Non-pigmented ciliary epithelial cell (primary cell): ENCODE measurements at regions not wholly inside any gene's neighbourhood (a gene's known extent, or its start where the extent isn't known, plus 50 kb on each side); places are given as distances from the start of the nearest gene placed in this dataset.
"Not testable (repeated sequence)": the region's sequence is repeated elsewhere in the genome, so short reads cannot be mapped to it uniquely, and the experiment has no call there.

Source experiments
- DNase-seq: peaks from one replicate; pipeline ENCODE4 v3.0.0-alpha.2; 2010; ENCODE audit warnings: low read depth

- DNase-seq, result no peak
Measured at GRCh38 chr9:75282047-75282446, 193.7 kb downstream of the OSTF1 start.

GRCh38 chr9:75289332-75289731 lies 201.0 kb downstream of the OSTF1 start:
- DNase-seq, result no peak

DNA sequence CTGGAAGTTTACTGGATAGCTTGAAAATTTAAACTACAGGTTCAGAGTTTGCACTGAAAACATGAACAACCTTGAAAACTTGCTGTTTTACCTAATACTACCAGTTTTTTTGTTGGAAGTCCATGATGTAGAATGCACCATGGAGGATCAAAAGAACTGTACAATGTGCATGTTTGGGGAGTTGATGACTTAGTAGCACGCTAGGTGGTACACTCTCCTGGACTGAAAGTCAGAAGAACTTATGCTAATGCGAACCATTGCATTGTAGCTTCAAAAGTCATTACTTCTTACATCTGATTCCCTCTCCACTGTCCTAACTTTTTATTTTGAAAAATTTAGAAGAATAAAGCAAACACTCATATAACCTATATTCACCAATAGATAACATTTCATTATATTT lies 211.0 kb downstream of the OSTF1 start:
- DNase-seq, result no peak

DNA sequence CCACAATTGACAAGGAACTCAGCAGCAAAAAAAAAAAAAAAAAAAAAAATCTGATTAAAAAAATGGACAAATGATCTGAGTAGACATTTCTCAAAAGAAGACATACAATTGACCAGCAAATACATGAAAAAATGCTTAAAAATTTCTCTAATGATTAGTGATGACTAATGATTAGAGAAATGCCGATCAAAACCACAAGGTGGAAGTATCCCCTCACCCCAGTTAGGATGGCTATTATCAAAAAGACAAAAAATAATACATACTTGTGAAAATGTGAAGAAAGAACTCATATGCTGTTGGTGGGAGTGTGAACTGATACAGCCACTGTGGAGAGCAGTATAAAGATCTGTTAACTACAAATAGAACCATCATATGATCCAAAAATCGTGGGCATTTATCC lies 245.3 kb downstream of the OSTF1 start:
- no peak for DNase-seq

- DNase-seq, result no peak
Measured at GRCh38 chr9:75358846-75359245, 270.5 kb downstream of the OSTF1 start.

DNA sequence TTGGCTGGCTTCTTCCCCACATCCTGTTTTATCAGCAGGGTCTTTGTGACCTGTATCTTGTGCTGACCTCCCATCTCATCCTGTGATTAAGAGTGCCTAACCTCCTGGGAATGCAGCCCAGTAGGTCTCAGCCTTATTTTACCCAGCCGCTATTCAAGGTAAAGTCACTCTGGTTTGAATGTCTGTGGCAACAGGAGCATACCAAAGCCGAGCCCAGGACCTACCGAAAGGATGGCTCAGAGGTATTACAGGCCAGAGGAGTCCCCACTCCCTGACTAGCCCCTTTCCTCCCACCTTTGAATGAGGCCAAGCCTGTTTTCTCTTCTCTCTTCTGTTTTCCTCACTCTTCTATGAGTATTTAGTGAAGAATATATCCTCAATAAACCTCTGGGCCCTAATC lies 271.3 kb downstream of the OSTF1 start:
- DNase-seq, result no peak

GRCh38 chr9:75360252-75360651 lies 271.9 kb downstream of the OSTF1 start:
- DNase-seq, result no peak

DNA sequence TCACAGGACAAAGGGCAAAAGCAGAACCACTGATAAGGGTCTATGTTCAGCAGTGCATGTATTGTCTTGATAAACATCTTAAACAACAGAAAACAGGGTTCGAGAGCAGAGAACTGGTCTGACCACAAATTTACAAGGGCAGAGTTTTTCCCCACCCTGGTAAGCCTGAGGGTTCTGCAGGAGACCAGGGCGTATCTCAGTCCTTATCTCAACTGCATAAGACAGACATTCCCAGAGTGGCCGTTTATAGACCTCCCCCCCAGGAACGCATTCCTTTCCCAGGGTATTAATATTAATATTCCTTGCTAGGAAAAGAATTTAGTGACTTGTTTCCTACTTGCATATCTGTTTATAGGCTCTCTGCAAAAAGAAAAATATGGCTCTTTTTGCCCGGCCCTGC lies 274.1 kb downstream of the OSTF1 start:
- DNase-seq, result not testable (repeated sequence)

GRCh38 chr9:75365196-75365595 lies 276.9 kb downstream of the OSTF1 start:
- no peak for DNase-seq

DNA sequence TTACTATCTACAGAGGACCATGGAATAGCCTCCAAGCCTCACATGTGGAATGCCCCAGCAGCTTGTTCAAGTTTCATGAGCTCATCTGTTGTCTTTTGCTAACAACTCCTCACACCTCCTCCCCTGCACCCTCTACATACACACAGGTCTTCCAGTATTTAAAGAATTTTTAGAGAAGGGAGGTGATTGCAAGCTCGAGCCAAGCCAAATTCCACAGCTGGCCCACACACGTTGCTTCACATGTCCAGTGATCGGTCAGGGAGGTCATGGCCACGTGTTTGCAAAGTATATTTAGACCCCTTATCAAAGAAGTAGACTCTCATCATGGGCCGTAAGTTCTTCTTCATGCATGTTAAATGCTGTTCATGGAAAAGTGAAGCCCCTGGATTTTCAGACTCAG lies 281.7 kb downstream of the OSTF1 start:
- DNase-seq, result no peak

- DNase-seq, result no peak
Measured at GRCh38 chr9:75372499-75373268, 284.4 kb downstream of the OSTF1 start.

- DNase-seq, result no peak
Measured at GRCh38 chr9:75376680-75377254, 288.5 kb downstream of the OSTF1 start.

GRCh38 chr9:75378036-75378435 lies 289.7 kb downstream of the OSTF1 start:
- DNase-seq, result peak; percentile 28

GRCh38 chr9:75378926-75379325 lies 290.6 kb downstream of the OSTF1 start:
- no peak for DNase-seq

DNA sequence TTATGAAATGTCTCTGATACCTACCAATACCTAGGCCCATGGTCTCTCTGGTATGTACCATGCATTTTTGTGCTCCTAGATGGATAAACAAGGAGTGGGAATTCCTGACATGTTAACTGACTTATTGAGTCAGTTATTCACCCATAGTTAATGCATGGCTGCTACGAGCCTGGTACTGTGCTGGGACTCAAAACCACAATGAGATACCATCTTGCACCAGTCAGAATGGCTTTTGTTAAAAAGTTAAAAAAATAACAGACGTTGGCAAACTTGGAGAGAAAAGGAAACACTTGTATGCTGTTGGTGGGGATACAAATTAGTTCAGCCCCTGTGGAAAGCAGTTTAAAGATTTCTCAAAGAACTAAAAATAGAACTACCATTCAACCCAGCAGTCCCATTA lies 293.8 kb downstream of the OSTF1 start:
- no peak for DNase-seq

DNA sequence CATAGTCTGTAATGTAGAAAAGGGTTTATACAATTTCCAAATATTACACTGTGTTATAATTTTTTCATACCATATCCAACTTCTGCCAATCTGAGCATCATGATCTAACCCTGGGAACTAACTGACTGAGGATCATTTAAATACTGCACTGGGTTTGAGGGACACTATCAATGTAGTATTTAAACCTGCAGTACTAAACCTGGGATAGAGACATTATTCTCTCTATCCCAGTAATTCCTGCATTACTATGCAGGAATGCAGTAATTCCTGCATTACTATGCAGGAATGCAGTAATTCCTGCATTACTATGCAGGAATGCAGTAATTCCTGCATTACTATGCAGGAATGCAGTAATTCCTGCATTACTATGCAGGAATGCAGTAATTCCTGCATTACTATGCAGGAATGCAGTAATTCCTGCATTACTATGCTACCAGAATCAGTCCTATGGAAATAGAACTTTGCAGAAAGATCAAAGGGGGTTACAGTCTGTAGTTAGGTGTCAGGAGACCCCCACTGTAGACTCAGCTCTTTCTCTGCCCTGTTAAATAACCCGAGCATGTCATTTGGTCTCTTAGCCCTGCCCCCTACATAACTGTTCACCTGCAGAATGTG lies 295.2 kb downstream of the OSTF1 start:
- DNase-seq, result not testable (repeated sequence)

GRCh38 chr9:75385236-75385635 lies 296.9 kb downstream of the OSTF1 start:
- no peak for DNase-seq

GRCh38 chr9:75389101-75389500 lies 300.8 kb downstream of the OSTF1 start:
- DNase-seq, result no peak

GRCh38 chr9:75390951-75391350 lies 302.6 kb downstream of the OSTF1 start:
- DNase-seq, result no peak

DNA sequence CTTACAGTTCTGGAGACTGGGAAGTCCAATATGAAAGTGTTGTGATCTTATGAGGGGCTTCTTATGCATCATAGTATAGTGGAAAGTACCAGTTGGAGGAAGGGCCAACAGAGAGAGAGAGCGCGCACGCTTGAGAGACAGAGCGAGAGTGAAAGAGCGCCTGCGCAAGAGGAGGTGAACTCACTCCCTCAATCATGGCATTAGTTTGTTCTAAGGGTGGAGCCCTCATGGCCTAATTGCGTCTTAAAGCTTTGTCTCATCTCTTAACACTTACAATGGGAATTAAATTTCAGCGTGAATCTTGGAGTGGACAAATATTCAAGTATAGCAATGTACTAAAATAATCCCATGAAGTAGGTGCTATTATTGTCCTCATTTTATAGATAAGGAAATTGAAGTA lies 303.2 kb downstream of the OSTF1 start:
- DNase-seq, result no peak

GRCh38 chr9:75395336-75395735 lies 307.0 kb downstream of the OSTF1 start:
- DNase-seq, result no peak

GRCh38 chr9:75397836-75398235 lies 309.5 kb downstream of the OSTF1 start:
- no peak for DNase-seq

DNA sequence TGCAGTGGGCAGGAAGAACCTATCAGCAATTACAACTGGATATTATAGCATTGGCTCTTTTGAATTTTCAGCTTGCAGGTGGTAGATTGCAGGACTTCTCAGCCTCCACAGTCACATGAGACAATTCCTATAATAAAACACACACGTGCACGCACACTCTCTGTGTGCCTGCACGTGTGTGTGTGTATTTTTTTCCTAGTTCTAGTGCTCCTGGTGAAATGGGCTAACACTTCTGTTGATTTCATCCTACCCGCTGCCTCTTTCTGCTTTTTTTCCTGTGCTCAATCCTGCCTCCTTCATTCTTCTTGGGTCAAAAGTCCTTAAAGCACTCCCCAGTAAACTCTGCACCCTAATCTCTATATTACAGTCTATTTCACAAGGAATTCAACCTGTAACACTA lies 320.1 kb downstream of the OSTF1 start:
- no peak for DNase-seq

DNA sequence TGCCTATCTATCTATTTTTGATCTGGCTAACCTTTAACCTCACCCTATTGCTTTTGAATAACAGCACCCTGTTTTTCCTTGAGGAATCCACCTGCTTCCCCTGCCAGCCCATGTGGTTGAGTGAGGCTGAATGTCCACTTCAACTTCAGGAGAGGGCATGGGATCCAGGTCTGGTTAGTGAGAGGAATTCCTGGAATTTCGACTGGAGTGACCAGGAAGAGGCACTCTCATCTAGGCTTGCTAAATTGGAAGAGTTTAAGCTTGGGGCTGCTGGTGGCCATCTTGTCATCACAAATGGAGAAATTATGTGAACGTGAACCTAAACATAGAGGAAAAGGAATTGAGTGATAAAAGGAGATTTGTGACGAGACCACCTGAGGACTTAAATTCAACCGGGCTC lies 322.1 kb downstream of the OSTF1 start:
- no peak for DNase-seq
